ENCODE measurements at regions not wholly inside any gene's neighbourhood (a gene's known extent, or its start where the extent isn't known, plus 50 kb on each side); places are given as distances from the start of the nearest gene placed in this dataset.

DNA sequence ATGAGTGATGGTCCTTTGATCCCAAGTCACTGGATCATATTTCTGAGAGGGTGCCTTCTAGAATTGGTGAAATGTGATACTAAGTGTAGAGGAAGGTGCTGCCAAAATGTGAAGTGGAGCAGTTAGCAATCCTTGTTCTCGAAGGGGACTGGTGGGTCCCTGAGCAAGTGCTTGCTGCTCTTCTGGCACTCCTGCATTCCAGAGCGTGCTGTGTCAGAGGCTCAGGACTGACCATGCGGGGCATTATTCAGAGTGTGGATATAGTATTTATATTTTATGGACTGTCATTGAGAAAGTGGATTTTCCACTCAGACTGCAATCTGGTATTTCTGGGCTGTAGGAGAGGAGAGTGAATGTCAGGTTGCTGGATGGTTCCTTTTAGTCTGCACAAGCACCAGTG lies 152.6 kb upstream of the KL start:
- no peak for DNase-seq

DNA sequence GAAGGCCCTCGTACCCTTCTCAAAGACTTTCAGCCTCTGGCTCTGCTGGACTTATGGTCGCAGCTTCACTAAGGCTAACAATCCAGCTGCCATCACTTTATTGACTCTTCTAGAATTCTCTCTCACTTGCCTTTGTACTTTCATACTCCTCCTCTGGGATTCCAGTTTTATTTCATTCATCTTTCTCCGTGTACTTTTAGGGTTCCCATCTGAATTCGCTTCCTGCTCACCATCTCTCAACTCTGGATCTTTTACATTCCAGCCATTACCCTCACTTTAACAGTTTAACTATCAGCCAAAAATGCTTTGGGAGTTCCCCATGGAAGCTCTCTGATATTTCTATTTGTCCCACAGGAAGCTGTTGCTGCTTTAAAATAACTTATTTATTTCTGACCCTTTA lies 149.3 kb upstream of the KL start:
- no peak for DNase-seq

DNA sequence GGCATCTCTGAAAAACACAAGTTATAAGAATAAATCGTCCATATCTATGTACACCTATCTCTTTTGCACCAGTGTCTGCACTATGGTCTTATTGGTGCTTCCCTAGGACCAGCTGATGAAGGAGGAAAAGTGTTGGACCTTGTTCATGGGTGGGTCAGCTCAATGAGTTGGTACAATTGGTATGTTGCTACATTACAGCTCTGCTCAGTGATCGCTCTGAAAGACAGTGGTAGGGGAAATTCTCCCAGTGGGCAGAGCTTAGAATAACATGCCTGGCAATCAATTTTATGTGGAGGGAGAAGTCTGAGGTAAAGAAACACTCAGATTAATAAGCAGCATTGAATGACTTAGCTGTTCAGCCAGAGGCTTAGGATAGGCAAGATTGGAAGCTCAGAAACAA lies 138.7 kb upstream of the KL start:
- no peak for DNase-seq

DNA sequence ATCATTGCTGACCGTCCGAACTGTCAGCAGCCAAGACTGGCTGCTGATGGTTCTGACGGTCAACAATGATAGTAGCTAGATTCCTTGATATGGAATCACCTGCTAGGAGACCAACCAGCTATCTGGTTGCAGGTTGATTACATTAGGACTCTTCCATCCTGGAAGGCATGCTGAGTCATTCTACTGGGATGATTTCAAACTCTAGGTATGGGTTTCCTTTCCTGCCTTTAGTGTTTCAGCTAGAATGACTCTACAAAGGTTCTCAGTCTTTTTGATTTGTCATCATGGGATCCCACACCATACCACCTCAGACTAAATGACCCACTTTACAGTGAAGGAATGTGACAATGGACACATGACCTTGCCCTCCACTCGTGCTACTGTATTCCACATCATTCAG lies 138.1 kb upstream of the KL start:
- DNase-seq, result no peak

DNA sequence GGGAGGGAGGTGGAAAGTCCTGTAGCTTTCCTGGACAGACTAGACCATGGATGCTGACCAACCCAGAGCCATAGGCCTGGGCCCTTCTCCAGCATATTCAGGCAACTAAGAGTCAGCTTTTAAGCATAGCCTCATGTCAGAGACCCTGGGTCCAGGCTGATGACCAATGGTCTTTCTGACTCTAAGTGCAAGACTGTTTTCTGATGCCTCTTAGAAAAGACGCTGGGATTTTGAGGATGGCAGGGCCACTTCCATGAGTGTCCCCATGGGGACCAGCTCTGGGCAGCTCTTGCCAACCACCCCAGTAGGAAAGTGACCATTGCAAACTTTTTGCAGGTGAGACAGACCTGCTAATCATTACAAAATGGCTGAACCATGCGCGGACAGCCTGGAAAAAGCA lies 135.6 kb upstream of the KL start:
- no peak for DNase-seq

DNA sequence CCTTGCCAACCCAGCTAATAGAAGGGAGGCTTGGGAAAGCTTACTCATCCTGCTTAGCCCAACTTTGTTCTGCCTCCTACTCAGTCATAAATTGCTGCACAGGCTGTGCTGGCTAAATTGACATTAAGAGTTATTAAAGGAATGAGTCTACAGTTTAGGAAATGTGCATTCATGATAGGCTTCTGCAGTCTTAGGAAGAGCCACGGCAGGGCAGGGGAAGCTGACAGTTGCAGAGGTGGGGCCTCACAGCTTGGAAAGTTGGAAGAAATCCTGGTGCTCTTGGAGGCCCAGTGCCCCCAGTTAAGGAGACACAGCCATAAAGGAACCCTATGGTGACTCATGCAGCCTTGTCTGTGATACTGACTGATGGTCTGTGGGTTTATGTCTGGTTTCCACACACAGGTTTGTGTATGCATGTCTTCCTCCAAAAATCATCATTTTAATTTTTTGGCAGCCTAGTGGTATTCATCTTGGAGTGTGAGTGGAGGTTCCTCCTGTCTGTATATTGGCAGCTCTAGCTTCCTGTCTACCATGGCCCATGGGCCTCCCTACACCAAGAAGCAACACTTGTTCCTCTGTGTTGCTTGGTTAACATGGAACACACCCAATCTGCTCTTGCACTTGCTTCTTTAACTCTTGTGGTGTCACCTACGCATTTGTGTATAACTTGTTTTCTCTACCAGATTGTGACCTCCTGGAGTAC lies 135.0 kb upstream of the KL start:
- DNase-seq, result no peak

DNA sequence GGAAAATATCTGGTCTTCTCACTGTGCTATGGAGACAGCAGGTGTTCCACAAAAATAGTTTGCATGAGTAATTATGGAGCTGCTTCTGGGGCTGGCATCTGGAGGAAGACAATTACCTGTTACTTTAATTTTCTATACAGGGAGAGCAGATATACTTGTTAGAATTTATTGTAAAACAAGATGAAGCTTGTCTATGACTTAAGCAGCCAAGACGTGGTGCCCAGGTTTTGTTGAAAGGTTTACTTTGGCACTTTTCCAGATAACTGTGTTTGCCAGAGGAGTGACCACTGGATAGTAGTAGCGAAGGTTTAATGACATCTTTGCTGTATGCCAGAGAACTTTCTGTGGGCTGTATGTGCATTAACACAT lies 134.5 kb upstream of the KL start:
- DNase-seq, result peak; percentile 25

DNA sequence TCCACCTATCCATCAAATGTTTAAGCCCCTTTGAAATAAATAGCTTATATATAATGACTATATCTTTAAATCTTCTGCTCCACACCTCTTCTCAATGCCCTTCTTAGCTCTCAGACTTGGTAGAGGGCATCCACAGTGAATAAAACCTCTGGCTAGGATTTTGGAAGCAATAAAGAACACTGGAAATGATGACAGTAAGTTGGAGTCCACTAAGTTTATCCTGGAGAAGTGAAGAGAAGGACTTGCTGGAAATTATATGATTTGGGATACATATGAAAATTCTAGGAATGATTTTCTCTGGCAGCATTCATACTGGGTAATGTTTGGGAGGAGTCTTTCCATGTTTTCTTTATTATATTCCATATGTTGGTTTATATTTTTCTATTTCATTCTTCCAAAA lies 133.5 kb upstream of the KL start:
- no peak for DNase-seq

DNA sequence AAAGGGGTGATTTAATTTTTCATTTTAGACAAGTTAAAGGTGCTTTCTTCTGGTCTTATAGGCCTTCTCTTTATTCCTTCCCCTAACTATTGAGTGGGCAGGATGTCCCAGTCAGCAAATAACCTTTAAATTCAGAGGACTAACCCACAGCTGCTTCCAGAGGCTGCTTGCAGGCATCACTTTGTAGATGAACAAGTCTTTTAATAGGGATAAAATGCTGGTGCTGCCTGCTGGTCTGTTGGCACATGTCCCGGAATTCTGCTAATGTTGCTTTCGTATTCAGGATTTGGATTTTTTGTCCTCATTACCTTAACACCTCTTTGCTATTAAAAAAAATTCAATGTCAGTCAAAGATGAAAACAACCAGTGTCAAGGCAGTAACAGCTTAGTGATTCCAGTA lies 132.7 kb upstream of the KL start:
- no peak for DNase-seq

DNA sequence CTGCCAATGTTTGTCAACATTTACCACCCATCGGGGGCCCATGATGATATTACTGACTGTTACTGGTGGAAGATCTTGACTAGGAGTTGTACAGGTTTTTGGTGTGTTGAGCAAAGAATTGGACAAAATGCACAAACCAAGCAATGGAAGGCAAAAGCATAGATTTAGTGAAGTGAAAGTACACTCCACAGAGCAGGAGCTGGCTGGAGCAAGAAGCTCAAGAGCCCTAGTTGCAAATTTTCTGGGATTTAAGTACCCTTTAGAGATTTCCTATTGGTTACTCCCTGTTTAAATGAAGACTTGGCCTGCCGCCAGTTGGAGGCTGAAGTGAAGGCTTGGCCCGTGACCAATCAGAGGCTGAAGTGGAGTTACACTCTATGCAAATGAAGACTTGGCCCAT lies 128.6 kb upstream of the KL start:
- no peak for DNase-seq

DNA sequence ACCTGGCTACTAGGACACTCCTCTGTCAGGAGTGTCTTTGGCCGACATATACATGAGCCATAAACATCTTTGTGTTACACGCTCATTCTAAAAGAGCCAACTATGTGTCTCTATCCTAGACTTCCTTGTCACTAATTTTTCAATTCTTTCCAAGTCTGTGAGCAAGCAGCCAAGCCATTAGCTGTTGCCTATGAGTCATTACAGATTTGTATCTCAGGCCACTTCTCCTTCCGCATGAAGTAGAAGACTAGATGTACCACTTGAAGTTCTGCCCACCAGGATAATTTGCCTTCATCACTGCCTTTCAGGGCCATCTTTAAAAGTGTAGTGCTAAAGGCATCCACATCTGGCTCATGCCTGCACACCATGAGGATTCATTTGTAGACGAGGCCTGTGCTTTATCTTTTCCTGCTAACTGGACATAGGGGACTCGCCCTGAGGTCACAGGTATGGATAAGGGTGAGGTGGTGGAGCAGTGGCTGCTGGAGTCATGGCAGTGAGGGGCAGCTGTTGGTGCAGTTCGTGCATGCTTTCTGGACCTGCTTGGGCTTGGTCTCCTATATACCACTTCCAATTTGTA lies 126.1 kb upstream of the KL start:
- DNase-seq, result no peak

DNA sequence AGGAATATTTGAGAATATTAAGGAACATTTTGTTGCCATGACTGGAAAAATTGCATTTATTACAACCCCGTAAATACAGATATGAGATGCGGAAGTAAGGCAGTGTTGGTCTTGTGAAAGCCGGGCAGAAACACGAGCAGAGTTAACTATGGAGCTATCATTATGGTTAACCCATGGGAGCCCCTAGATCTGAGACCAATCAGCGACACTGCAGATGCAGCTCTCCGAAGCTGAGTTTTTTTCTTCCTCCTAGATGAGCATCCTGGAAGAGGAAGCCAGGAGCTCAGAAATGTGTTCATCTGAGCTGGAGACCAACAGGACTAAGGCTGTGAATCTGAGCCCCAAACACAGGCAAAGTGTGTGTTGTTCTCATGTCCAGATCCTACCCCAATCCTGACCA lies 123.0 kb upstream of the KL start:
- no peak for DNase-seq

DNA sequence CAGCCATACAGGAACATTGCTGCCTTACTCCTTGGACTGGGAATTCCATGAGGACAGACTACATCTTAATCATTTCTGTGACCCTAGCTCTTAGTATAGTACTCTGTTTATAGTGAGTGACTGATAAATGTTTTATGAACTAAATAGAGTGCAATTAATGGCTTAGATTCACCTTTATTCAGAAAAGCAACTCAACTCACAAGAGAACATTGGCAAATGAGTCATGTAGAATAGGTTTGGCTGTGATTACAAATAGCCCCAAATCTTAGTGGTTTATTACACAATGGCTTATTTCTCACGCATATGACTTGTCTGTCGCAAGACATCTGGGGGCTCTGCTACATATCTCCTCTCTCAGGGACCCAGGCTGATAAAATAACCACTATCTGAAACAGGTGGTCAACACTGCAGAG lies 121.6 kb upstream of the KL start:
- DNase-seq, result no peak

DNA sequence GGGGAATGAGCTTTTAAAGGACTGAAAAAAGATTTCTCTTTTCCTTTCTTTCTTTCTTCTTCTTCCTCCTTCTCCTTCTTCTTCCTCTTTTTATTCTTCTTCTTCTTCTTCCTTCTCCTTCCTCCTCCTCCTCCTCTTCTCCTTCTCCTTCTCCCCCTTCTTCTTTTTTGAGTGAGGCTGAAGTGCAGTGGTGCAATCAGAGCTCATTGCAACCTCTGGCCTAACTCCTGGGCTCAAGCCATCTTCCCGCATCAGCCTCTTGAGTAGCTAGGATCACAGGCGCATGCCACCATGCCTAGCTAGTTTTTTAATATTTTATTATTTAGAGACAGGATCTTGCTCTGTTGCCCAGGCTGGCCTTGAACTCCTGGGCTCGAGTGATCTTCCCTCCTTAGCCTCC lies 120.9 kb upstream of the KL start:
- DNase-seq, result no peak

DNA sequence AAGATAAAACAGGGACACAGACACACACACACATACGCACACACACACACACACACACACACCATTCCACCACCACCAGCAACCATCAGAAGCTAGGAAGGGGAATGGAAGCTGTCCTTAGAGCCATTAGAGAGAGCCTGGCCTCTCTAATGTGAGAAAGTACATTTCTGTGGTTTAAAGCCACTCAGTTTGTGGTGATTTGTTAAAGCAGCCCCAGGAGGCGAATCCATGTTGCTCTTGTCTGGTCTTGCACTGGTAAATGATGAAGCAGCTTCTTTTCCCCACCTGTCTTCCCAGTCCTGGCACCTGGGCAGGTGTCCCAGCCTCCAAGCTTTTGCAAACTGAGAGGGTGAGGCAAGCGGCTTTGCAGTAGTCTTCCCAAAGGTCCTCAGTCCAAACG lies 118.9 kb upstream of the KL start:
- no peak for DNase-seq

DNA sequence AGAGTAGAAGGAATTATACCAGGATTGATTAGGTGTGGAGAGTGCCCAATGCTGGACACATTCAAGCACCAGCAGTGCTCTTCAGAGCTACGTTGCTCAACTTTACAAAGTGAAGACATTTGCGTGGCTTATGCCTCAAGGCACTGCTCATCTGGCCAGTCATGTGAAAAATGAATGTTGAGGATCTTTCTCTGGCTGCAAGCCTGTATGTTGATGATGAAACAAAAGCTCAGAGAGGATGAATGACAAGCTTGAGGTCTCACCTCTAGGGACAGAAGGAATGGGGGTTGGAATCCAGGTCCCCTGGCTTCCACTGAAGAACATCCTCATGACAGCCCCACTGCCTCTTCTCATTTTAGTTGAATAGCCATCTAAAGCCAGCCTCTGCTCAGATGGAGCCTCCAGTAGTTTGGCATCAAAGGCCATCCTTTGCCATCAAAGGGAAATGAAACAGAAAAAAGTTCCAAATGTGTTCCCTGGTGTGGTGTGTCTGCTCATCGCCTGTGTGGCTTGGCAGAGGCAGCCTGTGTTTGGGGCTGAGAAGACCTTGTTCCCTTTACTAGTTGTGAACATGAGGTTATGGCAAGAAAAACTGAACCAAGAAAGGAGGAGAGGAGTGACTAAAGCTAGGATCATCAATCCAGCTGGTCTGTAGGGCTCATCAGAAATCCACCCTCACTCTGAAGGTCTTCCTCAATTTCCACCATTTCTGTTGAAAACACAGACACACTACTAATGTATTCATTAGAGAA lies 114.0 kb upstream of the KL start:
- DNase-seq, result no peak

DNA sequence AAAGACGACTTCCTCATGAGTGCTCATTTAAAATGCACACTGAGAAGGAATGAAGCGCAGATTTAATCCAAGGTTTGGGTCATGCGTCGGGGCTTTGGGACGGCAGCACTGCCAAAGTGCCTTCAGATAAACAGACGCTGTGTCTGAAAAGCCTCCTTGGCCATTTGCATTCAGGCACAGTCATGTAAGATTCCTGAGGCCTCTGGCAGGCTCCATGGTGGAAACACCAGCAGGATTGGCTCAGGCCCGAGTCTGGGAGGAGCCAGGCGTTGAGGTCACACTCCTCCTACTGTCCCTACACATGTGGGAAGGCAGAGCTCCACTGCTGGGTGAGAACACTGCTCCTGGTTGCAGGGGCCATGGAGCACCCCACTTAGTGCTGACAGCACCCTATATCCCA lies 113.3 kb upstream of the KL start:
- DNase-seq, result no peak

DNA sequence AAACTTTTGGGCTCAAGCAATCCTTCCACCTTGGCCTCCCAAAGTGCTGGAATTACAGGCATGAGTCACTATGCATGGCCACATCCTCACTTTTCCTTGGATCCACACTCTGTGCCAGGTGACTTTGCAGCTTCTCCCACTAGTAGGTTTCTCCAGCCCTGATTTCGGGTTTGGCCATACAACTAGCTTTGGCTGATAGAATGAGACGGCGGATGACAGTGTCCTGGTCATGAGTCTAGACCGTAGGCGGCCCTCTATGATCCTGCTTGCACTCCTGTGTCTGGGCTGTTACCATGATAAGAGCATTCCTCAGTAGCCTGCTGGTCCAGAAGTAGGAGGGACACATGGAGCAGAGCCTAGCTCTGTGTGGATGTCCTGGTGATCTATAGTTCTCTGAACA lies 112.5 kb upstream of the KL start:
- DNase-seq, result no peak

DNA sequence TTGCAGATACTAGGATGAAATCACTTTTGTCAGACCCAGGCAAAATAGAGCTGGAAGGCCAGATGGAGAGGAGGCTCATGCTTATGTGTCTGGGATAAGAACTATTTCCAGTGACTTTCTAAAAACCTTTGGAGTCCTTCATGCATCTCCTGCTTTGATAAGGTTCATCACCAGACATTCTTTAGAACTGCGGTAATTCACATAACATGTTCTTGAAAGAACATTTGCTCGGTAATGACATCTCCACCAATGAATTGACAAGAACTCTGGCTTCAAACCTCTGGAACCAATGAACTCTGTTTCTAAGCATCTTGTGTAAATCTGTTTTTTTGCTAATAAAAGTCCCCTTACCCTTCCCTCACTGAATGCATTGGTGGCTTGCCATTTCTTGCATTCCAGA lies 112.0 kb upstream of the KL start:
- no peak for DNase-seq

DNA sequence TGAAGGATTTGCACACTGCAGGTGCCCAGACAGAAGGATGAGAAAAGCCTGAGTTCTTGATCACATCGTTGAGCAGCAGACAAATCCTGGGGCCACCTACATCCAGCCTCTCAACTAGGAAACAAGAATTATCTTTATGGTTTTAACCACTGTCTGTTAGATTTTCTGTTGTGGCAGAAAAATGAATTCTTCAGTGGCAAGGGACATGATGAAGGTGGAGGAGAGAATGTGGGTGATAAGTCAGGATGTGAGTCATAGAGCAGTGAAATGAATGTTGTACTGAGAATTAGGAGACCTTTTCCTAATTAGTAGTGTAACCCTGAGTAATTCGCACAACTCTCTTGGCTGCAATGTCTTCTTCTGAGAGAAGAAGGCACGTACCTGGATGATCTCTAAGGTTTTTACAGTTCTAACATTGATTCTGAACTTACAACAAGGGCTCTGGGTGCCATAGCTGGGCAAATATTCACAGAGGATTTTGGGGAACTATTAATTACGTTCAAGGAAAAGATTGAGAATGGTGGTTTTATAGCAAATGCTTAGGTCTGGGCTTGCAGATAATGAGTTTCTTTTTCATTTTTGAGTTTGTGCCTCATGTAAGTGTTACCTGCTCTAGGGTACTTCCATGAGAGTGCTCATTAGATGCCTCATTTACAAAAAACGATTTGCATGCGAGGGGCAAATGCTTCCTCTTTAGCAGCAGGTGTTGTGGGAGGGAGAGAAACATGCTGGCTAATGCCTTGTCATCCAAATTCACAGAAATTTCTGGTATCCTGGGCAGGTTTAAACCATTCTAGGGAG lies 111.0 kb upstream of the KL start:
- no peak for DNase-seq

DNA sequence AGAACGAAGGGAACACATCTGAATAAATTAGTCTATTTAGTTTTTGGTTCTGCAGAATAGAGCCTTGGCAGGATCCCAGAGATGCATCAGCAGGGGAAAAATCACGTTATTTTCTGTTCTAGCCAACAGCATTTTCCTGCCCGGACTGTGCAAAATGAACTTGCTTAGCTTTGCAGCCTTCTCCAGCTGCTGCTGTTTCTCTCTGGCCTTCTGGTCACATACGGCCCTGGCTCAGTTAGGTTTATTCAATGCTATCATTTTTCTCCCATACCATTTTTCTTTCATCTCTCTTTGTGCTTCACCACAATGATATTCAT lies 110.4 kb upstream of the KL start:
- DNase-seq, result no peak

DNA sequence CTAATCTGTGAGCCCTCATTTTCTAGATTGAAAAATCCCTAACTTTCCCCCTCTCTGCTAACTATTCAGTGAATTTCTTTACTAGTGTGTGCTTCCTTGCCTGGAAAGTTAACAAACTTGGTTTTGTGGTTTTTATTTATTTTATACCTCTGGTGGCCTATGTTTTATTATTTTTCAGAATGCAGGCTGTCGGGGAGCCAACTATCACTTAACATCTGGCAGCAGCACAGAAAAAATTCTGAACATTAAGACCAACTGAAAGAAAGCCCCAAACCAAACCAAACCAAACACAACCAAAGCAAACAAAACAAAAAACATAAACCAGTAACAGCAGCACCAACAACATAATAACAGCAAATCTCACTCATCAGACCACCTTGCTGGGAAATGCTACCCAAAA lies 109.0 kb upstream of the KL start:
- no peak for DNase-seq

DNA sequence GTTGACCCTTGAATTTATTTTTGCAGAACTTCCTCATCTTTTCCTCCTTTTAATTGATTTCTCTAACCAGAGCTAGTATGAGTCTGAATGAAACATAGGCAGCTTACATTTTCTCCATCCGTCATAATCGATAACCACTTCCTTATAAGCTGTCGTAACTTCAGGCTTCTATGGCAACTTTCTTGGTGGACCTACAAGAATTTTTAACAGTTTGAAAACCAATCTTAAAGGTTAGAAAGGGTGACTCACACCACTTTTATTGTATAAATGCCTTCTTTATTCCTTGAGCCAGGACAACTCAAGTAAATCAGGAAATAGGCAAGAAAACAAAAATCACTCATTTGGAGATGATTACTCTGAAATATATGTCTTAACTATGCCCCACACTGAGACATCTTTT lies 105.7 kb upstream of the KL start:
- DNase-seq, result no peak

DNA sequence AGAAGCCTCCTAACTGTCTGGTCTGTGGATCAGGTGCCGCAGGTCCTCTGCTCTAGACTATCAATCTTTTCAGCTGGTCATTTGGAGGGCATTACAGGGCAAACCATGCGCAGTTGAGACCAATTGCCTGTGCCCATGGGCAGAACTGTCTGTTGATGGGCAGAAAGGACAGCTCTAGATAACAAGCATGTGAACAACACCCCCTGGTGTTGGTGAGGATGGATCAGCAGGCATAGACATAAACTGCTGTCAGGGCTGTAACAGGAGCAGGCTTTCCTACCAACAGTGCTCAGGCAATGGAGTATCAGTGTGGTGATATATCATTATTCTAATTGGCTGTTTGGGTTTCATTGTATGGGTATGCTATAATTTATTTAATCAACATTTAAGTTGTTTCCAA lies 104.7 kb upstream of the KL start:
- DNase-seq, result no peak
